ENCODE measurements at regions not wholly inside any gene's neighbourhood (a gene's known extent, or its start where the extent isn't known, plus 50 kb on each side); places are given as distances from the start of the nearest gene placed in this dataset.

DNA sequence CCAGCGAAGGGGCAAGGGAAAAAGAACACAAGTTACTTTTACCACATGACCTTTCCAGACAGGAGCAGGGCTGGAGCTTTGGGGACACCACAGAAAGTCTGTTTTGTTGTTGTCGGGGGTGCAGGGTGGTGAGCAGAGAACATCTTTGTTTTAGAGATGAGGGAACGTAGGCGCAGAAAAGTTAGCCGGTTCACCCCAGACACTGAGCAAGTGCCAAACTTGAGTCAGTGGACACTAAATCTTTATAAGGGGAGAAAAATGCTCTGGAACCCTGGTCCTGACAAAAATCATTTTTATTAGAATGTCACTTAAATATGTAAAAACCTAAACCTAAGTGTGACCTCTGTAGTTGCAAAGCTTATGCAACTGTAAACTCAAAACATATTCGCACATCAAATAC, 126.4 kb upstream of the GAS1 start:
- no peak for DNase-seq (ENCODE audit: insufficient read length, low spot score)
- FAIRE-seq: no peak
- no peak for TF ChIP-seq CTCF (IDR thresholded peaks at IDR 0.05; ENCODE audit: insufficient read depth, missing control alignments)

DNA sequence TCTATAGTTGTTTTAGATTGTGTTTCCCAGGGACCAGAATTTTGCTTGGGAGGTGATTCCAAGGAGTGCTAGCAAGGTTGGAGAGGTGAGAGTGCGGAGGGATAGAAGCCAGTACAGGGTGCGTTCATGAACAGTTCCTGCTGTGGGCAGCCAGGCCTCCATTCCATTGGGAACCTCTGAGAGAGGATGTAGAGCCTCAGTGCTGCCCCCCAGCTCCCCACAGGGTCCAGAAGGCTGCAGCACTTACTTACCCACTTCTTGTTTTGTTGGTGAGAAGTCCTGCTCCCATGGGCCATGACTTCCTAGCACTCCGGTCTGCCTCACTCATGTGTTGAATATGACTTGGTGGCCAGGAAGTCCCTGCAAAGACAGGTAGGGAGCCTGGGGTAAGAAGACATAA, 128.2 kb upstream of the GAS1 start:
- TF ChIP-seq CTCF (IDR thresholded peaks at IDR 0.05; ENCODE audit: insufficient read depth, missing control alignments): no peak
- FAIRE-seq: no peak
- no peak for DNase-seq (ENCODE audit: insufficient read length, low spot score)

- DNase-seq (ENCODE audit: insufficient read length, low spot score) (no peak), FAIRE-seq (no peak)
- TF ChIP-seq CTCF (IDR thresholded peaks at IDR 0.05; ENCODE audit: insufficient read depth, missing control alignments): no peak
Observed at GRCh38 chr9:87076825-87077224, 129.5 kb upstream of the GAS1 start.

DNA sequence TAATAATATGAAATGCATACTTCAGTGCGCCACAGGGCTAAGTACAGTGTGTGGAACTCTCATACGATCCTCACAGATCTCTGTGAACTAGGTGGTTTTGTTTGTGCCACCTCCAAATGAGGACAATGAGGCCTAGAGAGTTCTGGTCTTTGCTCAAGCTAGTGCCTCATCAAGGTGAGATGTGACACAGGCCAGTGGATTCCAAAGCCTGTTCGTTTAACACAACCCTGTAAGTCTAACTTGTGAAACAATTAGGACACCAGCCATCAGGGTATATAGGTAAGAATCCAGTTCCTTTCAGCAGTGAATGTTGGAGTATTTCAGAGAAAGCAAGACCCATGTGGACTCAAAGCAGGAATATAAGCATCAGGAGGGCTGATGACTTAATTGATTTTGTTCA, 130.7 kb upstream of the GAS1 start:
- DNase-seq (ENCODE audit: insufficient read length, low spot score): no peak
- no peak for TF ChIP-seq CTCF (IDR thresholded peaks at IDR 0.05; ENCODE audit: insufficient read depth, missing control alignments)
- FAIRE-seq: no peak

- DNase-seq (ENCODE audit: insufficient read length, low spot score) (no peak), FAIRE-seq (no peak)
- no peak for TF ChIP-seq CTCF (IDR thresholded peaks at IDR 0.05; ENCODE audit: insufficient read depth, missing control alignments)
Observed at GRCh38 chr9:87080512-87081264, 133.4 kb upstream of the GAS1 start.

GRCh38 chr9:87081503-87081902, 134.2 kb upstream of the GAS1 start:
- no peak for TF ChIP-seq CTCF (IDR thresholded peaks at IDR 0.05; ENCODE audit: insufficient read depth, missing control alignments)
- FAIRE-seq (no peak), DNase-seq (ENCODE audit: insufficient read length, low spot score) (no peak)

GRCh38 chr9:87083986-87084385, 136.7 kb upstream of the GAS1 start:
- no peak for DNase-seq (ENCODE audit: insufficient read length, low spot score)
- no peak for FAIRE-seq
- no peak for TF ChIP-seq CTCF (IDR thresholded peaks at IDR 0.05; ENCODE audit: insufficient read depth, missing control alignments)
